ENCODE measurements at regions not wholly inside any gene's neighbourhood (a gene's known extent, or its start where the extent isn't known, plus 50 kb on each side); places are given as distances from the start of the nearest gene placed in this dataset.

DNA sequence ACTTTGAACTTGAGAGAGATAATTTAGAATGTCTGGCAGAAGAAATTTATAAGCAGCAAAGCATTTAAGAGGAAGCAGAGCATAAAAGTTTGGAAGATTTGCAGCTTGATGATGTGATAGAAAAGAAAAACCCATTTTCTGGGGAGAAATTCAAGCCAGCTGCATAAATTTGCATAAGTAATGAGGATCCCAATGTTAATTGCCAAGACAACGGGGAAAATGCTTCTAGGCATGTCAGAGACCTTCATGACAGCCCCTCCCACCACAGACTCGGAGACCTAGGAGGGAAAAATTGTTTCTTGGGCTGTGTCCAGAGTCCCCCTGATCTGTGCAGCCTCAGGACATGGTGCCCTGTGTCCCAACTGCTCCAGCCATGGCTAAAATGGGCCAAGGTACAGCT lies 263.6 kb upstream of the POT1 start:
- TF ChIP-seq LEF1 (IDR thresholded peaks at IDR 0.05; ENCODE audit: borderline replicate concordance) (no peak), ZNF384 (IDR thresholded peaks at IDR 0.05) (no peak), FOXK2 (IDR thresholded peaks at IDR 0.05) (no peak), SUZ12 (IDR thresholded peaks at IDR 0.05) (no peak), FOXM1 (IDR thresholded peaks at IDR 0.05; ENCODE audit: borderline replicate concordance) (no peak), HDGF (IDR thresholded peaks at IDR 0.05; ENCODE audit: borderline replicate concordance) (no peak), NFRKB (IDR thresholded peaks at IDR 0.05) (no peak), TARDBP (IDR thresholded peaks at IDR 0.05) (no peak), FOXA1 (IDR thresholded peaks at IDR 0.05) (no peak), L3MBTL2 (conservative IDR thresholded peaks at IDR 0.05) (no peak), SP1 (IDR thresholded peaks at IDR 0.05) (no peak), ARNT (IDR thresholded peaks at IDR 0.05) (no peak), ELF4 (IDR thresholded peaks at IDR 0.05) (no peak)
- TF ChIP-seq, protein P1, sequence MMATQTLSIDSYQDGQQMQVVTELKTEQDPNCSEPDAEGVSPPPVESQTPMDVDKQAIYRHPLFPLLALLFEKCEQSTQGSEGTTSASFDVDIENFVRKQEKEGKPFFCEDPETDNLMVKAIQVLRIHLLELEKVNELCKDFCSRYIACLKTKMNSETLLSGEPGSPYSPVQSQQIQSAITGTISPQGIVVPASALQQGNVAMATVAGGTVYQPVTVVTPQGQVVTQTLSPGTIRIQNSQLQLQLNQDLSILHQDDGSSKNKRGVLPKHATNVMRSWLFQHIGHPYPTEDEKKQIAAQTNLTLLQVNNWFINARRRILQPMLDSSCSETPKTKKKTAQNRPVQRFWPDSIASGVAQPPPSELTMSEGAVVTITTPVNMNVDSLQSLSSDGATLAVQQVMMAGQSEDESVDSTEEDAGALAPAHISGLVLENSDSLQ (IDR thresholded peaks at IDR 0.05): no peak

Measured in HEK293T (cell line).